Liver (tissue), 3 donors: ENCODE measurements at regions not wholly inside any gene's neighbourhood (a gene's known extent, or its start where the extent isn't known, plus 50 kb on each side); places are given as distances from the start of the nearest gene placed in this dataset.

Experiments
- ATF3 ChIP-seq: IDR thresholded peaks from 2 replicates; pipeline ENCODE4 v1.6.1; 2016; ENCODE audit warnings: antibody characterized with exemption
- CTCF ChIP-seq: fragments of 150-350 bp; IDR thresholded peaks from 2 replicates; pipeline ENCODE4 v1.5.1; 2017; ENCODE audit warnings: improper control_type of control experiment, low read depth, low read length; ENCODE audit not compliant: missing input control
- FOXA1 ChIP-seq: IDR thresholded peaks from 2 replicates; pipeline ENCODE4 v1.6.1; 2016; ENCODE audit warnings: antibody characterized with exemption
- RAD21 ChIP-seq, 2 donors: IDR thresholded peaks; 2 replicates each; pipeline ENCODE4 v1.6.1; 2016; ENCODE audit warnings: antibody characterized with exemption in 2 of 2, mild to moderate bottlenecking in 2 of 2
- SP1 ChIP-seq: IDR thresholded peaks from 2 replicates; pipeline ENCODE4 v1.6.1; 2018; ENCODE audit warnings: antibody characterized with exemption, mild to moderate bottlenecking
- TAF1 ChIP-seq: conservative IDR thresholded peaks from 2 replicates; pipeline ENCODE4 v1.6.1; 2016; ENCODE audit warnings: antibody characterized with exemption, mild to moderate bottlenecking
- YY1 ChIP-seq: IDR thresholded peaks from 2 replicates; pipeline ENCODE4 v1.6.1; 2016; ENCODE audit warnings: antibody characterized with exemption, mild to moderate bottlenecking
- ZBTB33 ChIP-seq: IDR thresholded peaks from 2 replicates; pipeline ENCODE4 v1.6.1; 2016; ENCODE audit warnings: antibody characterized with exemption
- donor health status: healthy.
- donor health status: healthy.

GRCh38 chr5:2184563-2185540 is 302.1 kb upstream of the IRX4 start:
- TF ChIP-seq RAD21 (IDR thresholded peaks at IDR 0.05): no peak
- no peak for TF ChIP-seq CTCF
- TF ChIP-seq FOXA1: no peak
- TF ChIP-seq ATF3: no peak
- no peak for TF ChIP-seq YY1
- TF ChIP-seq TAF1: no peak
- no peak for TF ChIP-seq SP1
- TF ChIP-seq ZBTB33: no peak
